GM10266 (cell line): ENCODE measurements at regions not wholly inside any gene's neighbourhood (a gene's known extent, or its start where the extent isn't known, plus 50 kb on each side); places are given as distances from the start of the nearest gene placed in this dataset.

Experiments used
- DNase-seq: peaks from one replicate; pipeline ENCODE4 v3.0.0; 2012; ENCODE audit errors: extremely low spot score
- TF ChIP-seq, protein P1 (sequence below): IDR thresholded peaks from 2 replicates; pipeline ENCODE4 v1.5.1; 2012; ENCODE audit warnings: mild to moderate bottlenecking, low read depth; ENCODE audit not compliant: control insufficient read depth, insufficient read depth; ENCODE audit errors: missing control alignments

DNA sequence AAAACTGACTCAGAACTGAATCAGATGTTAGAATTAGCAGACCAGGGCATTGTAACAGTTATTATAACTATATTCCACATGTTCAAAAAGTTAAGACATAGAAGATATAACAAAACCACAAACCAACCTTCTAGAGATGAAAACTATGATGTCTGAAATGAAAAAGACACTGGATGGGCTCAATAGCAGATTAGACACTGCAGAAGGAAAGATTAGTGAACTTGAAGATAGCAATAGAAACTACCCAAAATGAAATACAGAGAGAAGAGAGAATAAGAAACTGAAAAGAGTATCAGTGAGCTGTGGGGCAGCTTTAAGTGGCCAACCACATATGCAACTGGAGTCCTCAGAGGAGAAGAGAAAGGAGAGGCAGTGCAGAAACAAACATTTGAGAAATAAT is 132.0 kb upstream of the ATP2B2 start:
- TF ChIP-seq, protein P1, sequence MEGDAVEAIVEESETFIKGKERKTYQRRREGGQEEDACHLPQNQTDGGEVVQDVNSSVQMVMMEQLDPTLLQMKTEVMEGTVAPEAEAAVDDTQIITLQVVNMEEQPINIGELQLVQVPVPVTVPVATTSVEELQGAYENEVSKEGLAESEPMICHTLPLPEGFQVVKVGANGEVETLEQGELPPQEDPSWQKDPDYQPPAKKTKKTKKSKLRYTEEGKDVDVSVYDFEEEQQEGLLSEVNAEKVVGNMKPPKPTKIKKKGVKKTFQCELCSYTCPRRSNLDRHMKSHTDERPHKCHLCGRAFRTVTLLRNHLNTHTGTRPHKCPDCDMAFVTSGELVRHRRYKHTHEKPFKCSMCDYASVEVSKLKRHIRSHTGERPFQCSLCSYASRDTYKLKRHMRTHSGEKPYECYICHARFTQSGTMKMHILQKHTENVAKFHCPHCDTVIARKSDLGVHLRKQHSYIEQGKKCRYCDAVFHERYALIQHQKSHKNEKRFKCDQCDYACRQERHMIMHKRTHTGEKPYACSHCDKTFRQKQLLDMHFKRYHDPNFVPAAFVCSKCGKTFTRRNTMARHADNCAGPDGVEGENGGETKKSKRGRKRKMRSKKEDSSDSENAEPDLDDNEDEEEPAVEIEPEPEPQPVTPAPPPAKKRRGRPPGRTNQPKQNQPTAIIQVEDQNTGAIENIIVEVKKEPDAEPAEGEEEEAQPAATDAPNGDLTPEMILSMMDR = no peak
- no peak for DNase-seq

GRCh38 chr3:10638466-10638865 is 133.1 kb upstream of the ATP2B2 start:
- DNase-seq = no peak
- TF ChIP-seq, protein P1 = no peak

DNA sequence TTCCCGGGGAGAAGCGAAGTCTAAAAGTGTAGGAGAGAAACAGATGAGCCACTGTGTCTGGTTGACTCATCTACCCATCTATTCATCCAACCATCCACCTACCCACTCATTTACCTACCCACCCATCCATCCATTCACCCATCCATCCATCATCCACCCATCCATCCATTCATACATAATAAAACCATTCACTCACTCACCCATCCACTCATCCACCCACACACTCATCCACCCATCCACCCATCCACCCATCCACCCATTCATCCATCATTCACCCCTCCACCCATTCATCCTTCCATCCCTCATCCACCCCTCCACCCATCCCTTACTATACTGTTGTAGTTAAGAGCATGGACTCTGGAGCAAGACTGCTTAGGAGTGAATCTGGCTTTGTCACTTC is 136.4 kb upstream of the ATP2B2 start:
- DNase-seq = no peak
- TF ChIP-seq, protein P1 = no peak

GRCh38 chr3:10644189-10644588 is 138.8 kb upstream of the ATP2B2 start:
- no peak for DNase-seq
- TF ChIP-seq, protein P1 = no peak

DNA sequence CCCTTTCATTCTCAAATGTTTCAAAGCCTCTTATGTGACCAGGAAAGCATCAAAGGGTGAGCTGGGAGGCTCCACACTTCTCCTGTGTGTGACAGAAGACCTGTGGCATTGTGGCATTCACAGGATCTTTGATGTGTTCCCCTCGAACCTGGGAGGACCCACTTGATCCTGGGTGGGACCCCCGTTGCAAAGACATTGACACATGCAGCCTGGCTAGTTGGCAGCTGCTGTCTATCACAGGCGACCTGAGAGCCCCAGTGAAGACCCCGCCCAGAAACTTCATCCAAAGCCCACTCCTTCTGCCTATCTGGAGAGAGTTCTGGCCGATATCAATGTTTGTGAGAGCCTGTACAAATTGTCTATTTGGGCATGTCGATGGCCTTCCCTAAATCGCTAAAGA is 140.4 kb upstream of the ATP2B2 start:
- DNase-seq = no peak
- TF ChIP-seq, protein P1 = no peak

DNA sequence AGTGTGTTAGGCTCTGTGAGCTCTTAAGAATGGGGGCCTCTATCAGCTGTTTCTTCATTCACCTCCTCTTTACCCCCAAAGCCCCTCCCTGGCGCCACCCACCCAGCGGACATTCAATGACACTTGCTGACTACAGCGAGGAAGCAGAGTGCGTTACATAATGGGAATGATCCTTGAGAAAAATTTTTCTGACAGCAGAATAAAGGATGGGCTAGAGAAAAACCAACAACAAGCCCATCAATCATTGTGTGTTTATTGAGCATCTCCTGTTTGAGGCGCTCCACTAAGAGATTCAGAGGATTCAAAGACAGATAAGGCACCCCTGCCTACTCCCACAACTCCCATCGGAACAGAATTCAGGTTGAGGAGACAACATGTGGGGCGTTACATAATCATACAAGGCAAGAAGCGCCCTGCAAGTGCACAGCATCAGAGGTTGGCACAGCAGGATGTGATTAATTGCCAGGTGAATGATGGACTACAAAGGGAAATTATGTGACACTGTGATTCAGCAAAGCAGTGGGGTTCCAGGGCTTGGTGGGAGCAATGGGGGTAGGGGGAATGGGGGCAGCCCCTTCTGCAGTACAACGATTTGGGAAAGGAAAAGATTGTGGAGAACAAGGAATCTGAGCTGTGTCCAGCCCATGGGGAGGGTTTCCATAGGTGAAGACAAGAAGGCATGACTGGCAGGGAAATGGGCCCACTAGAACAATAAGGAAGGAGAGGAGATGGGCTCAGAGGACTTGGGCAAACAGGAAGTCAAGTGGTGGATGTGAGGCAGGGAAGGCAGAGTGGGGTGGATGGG is 141.3 kb upstream of the ATP2B2 start:
- TF ChIP-seq, protein P1 = no peak
- no peak for DNase-seq

DNA sequence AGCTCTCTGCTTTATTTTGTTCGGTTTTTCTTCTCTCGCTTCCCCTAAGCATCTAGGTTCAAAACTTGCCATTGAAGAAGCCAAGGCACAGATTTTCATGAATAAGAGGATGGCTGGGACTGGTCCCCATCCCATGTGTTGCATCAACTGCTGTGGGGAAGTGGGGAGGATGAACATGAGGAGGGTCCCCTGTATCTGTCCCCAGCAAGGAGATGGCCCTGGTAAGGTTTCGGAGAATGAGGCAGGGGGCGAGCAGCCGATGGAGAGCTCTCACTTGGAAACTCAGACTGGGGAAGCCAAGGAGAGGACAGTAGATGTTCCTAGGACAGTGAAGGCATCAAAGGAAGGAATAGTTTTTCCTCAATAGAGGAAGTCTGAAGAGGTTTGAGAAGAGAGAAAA is 142.0 kb upstream of the ATP2B2 start:
- DNase-seq = no peak
- TF ChIP-seq, protein P1 = no peak
